Endothelial cell of umbilical vein (primary cell): ENCODE measurements at regions not wholly inside any gene's neighbourhood (a gene's known extent, or its start where the extent isn't known, plus 50 kb on each side); places are given as distances from the start of the nearest gene placed in this dataset.

Source experiments
- BruUV-seq: library from RNA; stranded (reverse); fragments of 400-500 nt; replicated peaks from 2 replicates; lab custom pipeline; 2021; lab: Mats Ljungman, UMichigan
- CTCF ChIA-PET: fragments of 300-600, 350-600 bp; sonication (Branson Sonifier 250); formaldehyde crosslinking; loops from one replicate; lab custom pipeline; 2021; ENCODE audit warnings: antibody characterized with exemption, inconsistent platforms; lab: Charles Lee
- POLR2A ChIA-PET: fragments of 300-600, 350-600 bp; sonication (Branson Sonifier 250); formaldehyde crosslinking; loops from one replicate; lab custom pipeline; 2021; ENCODE audit warnings: antibody characterized with exemption, inconsistent platforms; lab: Charles Lee
- DNase-seq: peaks from one replicate; pipeline ENCODE4 v3.0.0-alpha.2; 2011; ENCODE audit warnings: low read depth, low spot score
- FAIRE-seq: peaks from 2 replicates; lab custom pipeline; 2011; peaks lifted over from hg19 to GRCh38; lab: Jason Lieb, UNC
- H2AFZ ChIP-seq: 2 replicates; pipeline ENCODE4 v1.6.0; 2012; ENCODE audit warnings: low read depth, low read length, control low read depth, inconsistent platforms
- H3K27ac ChIP-seq: 2 replicates; pipeline ENCODE4 v1.5.1; 2011; ENCODE audit warnings: low read depth, mild to moderate bottlenecking, control low read depth, low read length, moderate library complexity; ENCODE audit not compliant: insufficient read depth
- H3K27me3 ChIP-seq, 2 experiments: 2 replicates each; pipeline versions ENCODE4 v1.6.0 to v1.6.1; 2011; ENCODE audit warnings: low read length in 2 of 2, mixed read lengths in 1 of 2; ENCODE audit not compliant: control insufficient read depth in 2 of 2, insufficient read depth in 2 of 2
- H3K36me3 ChIP-seq, 2 experiments: 2 replicates in 1 of 2; 3 replicates in 1 of 2; pipeline ENCODE4 v1.5.1; 2011; ENCODE audit warnings: low read length in 2 of 2, mild to moderate bottlenecking in 1 of 2, moderate library complexity in 1 of 2; ENCODE audit not compliant: control insufficient read depth in 2 of 2, insufficient read depth in 2 of 2; ENCODE audit errors: extremely low read depth in 1 of 2
- H3K4me1 ChIP-seq: 3 replicates; pipeline ENCODE4 v1.5.1; 2011; ENCODE audit warnings: mild to moderate bottlenecking, low read length; ENCODE audit not compliant: control insufficient read depth, insufficient read depth; ENCODE audit errors: extremely low read depth
- H3K4me2 ChIP-seq: 2 replicates; pipeline ENCODE4 v1.6.1; 2011; ENCODE audit warnings: low read length, control low read depth, mixed read lengths; ENCODE audit not compliant: insufficient read depth
- H3K4me3 ChIP-seq, 3 experiments: fragments of 200-600 bp in 1 of 3; sonication (generic), shearing (Covaris generic) in 1 of 3; replicated peaks in 1 of 3; 2 replicates each; pipeline ENCODE4 v1.5.1; 2011 to 2016; ENCODE audit warnings: control low read depth in 3 of 3, low read length in 3 of 3, mild to moderate bottlenecking in 2 of 3, inconsistent platforms in 1 of 3, low read depth in 1 of 3, moderate library complexity in 1 of 3; ENCODE audit not compliant: insufficient read depth in 1 of 3
- H3K79me2 ChIP-seq: 2 replicates; pipeline ENCODE4 v1.6.0; 2012; ENCODE audit warnings: low read length, inconsistent platforms; ENCODE audit not compliant: control insufficient read depth, insufficient read depth
- H3K9ac ChIP-seq: replicated peaks from 2 replicates; pipeline ENCODE3; 2011; ENCODE audit warnings: low read length, control low read depth; ENCODE audit not compliant: insufficient read depth; ENCODE audit errors: extremely low read depth
- H3K9me1 ChIP-seq: replicated peaks from 3 replicates; pipeline ENCODE4 v1.6.0; 2011; ENCODE audit warnings: mild to moderate bottlenecking, low read length; ENCODE audit not compliant: control insufficient read depth, insufficient read depth; ENCODE audit errors: extremely low read depth
- H3K9me3 ChIP-seq: replicated peaks from 2 replicates; pipeline ENCODE4 v1.5.1; 2012; ENCODE audit warnings: low read length, inconsistent platforms; ENCODE audit not compliant: control insufficient read depth, insufficient read depth
- H4K20me1 ChIP-seq: replicated peaks from 2 replicates; pipeline ENCODE3; 2011; ENCODE audit warnings: mild to moderate bottlenecking, low read length; ENCODE audit not compliant: control insufficient read depth, insufficient read depth; ENCODE audit errors: extremely low read depth
- EZH2 ChIP-seq: IDR thresholded peaks from 2 replicates; pipeline ENCODE4 v1.6.1; 2012; ENCODE audit warnings: borderline replicate concordance, low read depth, mild to moderate bottlenecking, moderate library complexity, low read length, inconsistent platforms; ENCODE audit not compliant: severe bottlenecking
- FOS ChIP-seq: IDR thresholded peaks from 2 replicates; pipeline ENCODE4 v1.6.1; 2011; ENCODE audit warnings: mild to moderate bottlenecking, low read length, moderate library complexity, borderline replicate concordance; ENCODE audit not compliant: insufficient read depth
- GATA2 ChIP-seq: IDR thresholded peaks from 2 replicates; pipeline ENCODE4 v1.7.0; 2011; ENCODE audit warnings: low read depth, mild to moderate bottlenecking, moderate library complexity, mixed read lengths, low read length; ENCODE audit not compliant: insufficient read length, insufficient read depth
- JUN ChIP-seq: IDR thresholded peaks from 2 replicates; pipeline ENCODE4 v1.6.1; 2011; ENCODE audit warnings: borderline replicate concordance, low read depth; ENCODE audit not compliant: insufficient read length, insufficient read depth
- MAX ChIP-seq: IDR thresholded peaks from 2 replicates; pipeline ENCODE4 v1.6.1; 2011; ENCODE audit not compliant: insufficient read depth, insufficient read length
- MYC ChIP-seq: IDR thresholded peaks from one replicate; pipeline ENCODE4 v1.6.1; 2011; ENCODE audit warnings: mild to moderate bottlenecking, low read depth, low read length
- POLR2A ChIP-seq: IDR thresholded peaks from 2 replicates; pipeline ENCODE4 v1.6.1; 2012; ENCODE audit warnings: low read depth, mild to moderate bottlenecking, control low read depth, low read length
- POLR2AphosphoS5 ChIP-seq: IDR thresholded peaks from 2 replicates; pipeline ENCODE4 v1.6.1; 2012; ENCODE audit warnings: low read depth, mild to moderate bottlenecking, control low read depth, low read length, moderate library complexity; ENCODE audit not compliant: insufficient read depth
- dilution Hi-C: fragments of 300-500 bp; cut with MboI; formaldehyde crosslinking; loops from one replicate; pipeline ENCODE4 v1.15.0; 2019; ENCODE audit warnings: low sequenced_read_pairs; ENCODE audit not compliant: extremely low pct_ligation_motif_present
- intact Hi-C: fragments of 100-400 bp; cut with micrococcal nuclease; formaldehyde crosslinking; loops from one replicate; pipeline ENCODE4 v1.10.0; 2022
- TF ChIP-seq, protein P1 (sequence below), 2 donors: IDR thresholded peaks; 1 replicate in 1 of 2; 2 replicates in 1 of 2; pipeline ENCODE4 v1.5.1; 2011; ENCODE audit warnings: low read length in 2 of 2, mild to moderate bottlenecking in 2 of 2, moderate library complexity in 2 of 2, control low read depth in 1 of 2, inconsistent platforms in 1 of 2, low read depth in 1 of 2; ENCODE audit not compliant: insufficient read depth in 1 of 2; ENCODE audit errors: extremely low read depth in 1 of 2

- H4K20me1 ChIP-seq = no peaks in the 10 kb centered on the region
- H3K4me3 ChIP-seq = no peak overlapping the region
- no peak overlapping the region for H3K9ac ChIP-seq
- intact Hi-C loops = no loop called here
- no peaks in the 10 kb centered on the region for H3K9me1 ChIP-seq
- no peak overlapping the region for H2AFZ ChIP-seq
- no peaks in the 10 kb centered on the region for H3K4me1 ChIP-seq
- POLR2A ChIA-PET = no interaction called here
- no peaks in the 10 kb centered on the region for H3K79me2 ChIP-seq
- H3K4me2 ChIP-seq = no peak overlapping the region
- H3K36me3 ChIP-seq = no peaks in the 10 kb centered on the region
- H3K27ac ChIP-seq = no peak overlapping the region
- FAIRE-seq (no peak), DNase-seq (no peak)
- no TSS peak for BruUV-seq
- dilution Hi-C loops = no loop called here
- H3K27me3 ChIP-seq = no peaks in the 10 kb centered on the region
- CTCF ChIA-PET = interaction anchor here (0.6 to 1.5 kb wide), 2 partner anchors 14 to 598 kb away, joined by 3 to 6 read pairs; no protein-coding TSS in a partner anchor
- no peaks in the 10 kb centered on the region for H3K9me3 ChIP-seq
- TF ChIP-seq POLR2AphosphoS5 = no peak
- TF ChIP-seq, protein P1, sequence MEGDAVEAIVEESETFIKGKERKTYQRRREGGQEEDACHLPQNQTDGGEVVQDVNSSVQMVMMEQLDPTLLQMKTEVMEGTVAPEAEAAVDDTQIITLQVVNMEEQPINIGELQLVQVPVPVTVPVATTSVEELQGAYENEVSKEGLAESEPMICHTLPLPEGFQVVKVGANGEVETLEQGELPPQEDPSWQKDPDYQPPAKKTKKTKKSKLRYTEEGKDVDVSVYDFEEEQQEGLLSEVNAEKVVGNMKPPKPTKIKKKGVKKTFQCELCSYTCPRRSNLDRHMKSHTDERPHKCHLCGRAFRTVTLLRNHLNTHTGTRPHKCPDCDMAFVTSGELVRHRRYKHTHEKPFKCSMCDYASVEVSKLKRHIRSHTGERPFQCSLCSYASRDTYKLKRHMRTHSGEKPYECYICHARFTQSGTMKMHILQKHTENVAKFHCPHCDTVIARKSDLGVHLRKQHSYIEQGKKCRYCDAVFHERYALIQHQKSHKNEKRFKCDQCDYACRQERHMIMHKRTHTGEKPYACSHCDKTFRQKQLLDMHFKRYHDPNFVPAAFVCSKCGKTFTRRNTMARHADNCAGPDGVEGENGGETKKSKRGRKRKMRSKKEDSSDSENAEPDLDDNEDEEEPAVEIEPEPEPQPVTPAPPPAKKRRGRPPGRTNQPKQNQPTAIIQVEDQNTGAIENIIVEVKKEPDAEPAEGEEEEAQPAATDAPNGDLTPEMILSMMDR (IDR thresholded peaks at IDR 0.05; ENCODE audit: extremely low read depth in 1 of 2, insufficient read depth in 1 of 2, low read depth in 1 of 2, low read length in 2 of 2) = peak in 1 of 2 donors; percentile 4
These were observed 583.0 kb upstream of the ATXN8OS start for GRCh38 chr13:69524459-69525150.

- DNase-seq (no peak), FAIRE-seq (no peak)
- Histone ChIP-seq H3K36me3 (no peaks in the 10 kb centered on the region), H4K20me1 (no peaks in the 10 kb centered on the region), H2AFZ (no peak overlapping the region), H3K27me3 (no peaks in the 10 kb centered on the region), H3K4me3 (no peak overlapping the region), H3K79me2 (no peaks in the 10 kb centered on the region), H3K4me1 (no peaks in the 10 kb centered on the region), H3K4me2 (no peak overlapping the region), H3K27ac (no peak overlapping the region), H3K9me1 (no peaks in the 10 kb centered on the region), H3K9me3 (no peaks in the 10 kb centered on the region), H3K9ac (no peak overlapping the region)
- intact Hi-C loops (no loop called here), dilution Hi-C loops (no loop called here)
- ChIA-PET CTCF (no interaction called here), POLR2A (no interaction called here)
- TF ChIP-seq POLR2AphosphoS5 (no peak), MYC (no peak), MAX (no peak), EZH2 (no peak), FOS (no peak), JUN (no peak), GATA2 (no peak), POLR2A (no peak)
- TF ChIP-seq, protein P1 (IDR thresholded peaks at IDR 0.05; ENCODE audit: extremely low read depth in 1 of 2, insufficient read depth in 1 of 2, low read depth in 1 of 2, low read length in 2 of 2) = no peak
- BruUV-seq = no TSS peak
These were observed 610.6 kb upstream of the ATXN8OS start for GRCh38 chr13:69496981-69497380.
